ENCODE measurements at regions not wholly inside any gene's neighbourhood (a gene's known extent, or its start where the extent isn't known, plus 50 kb on each side); places are given as distances from the start of the nearest gene placed in this dataset.

DNA sequence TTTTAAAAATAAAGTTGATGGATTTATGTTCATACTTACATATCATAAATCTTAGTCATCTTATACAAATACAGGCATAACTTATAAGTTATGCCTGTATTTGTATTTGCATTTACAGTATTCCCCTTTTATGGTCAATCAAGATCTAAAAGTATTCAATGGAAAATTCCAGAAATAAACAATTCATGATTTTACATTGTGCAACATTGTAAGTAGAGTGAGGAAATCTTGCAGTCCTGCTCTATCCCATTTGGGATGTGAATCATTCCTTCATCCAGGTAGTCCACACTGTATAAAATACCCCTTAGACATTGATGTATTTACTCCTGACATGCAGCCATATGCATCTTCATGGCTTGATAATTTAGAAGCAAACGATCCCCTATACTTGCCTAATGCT is 795.3 kb downstream of the SLITRK1 start:
- TF ChIP-seq SP1 (IDR thresholded peaks at IDR 0.05) (no peak), EGR1 (IDR thresholded peaks at IDR 0.05; ENCODE audit: low read depth in 2 of 2) (no peak), RXRA (IDR thresholded peaks at IDR 0.05) (no peak), FOXA2 (IDR thresholded peaks at IDR 0.05) (no peak)
- TF ChIP-seq, protein P1, sequence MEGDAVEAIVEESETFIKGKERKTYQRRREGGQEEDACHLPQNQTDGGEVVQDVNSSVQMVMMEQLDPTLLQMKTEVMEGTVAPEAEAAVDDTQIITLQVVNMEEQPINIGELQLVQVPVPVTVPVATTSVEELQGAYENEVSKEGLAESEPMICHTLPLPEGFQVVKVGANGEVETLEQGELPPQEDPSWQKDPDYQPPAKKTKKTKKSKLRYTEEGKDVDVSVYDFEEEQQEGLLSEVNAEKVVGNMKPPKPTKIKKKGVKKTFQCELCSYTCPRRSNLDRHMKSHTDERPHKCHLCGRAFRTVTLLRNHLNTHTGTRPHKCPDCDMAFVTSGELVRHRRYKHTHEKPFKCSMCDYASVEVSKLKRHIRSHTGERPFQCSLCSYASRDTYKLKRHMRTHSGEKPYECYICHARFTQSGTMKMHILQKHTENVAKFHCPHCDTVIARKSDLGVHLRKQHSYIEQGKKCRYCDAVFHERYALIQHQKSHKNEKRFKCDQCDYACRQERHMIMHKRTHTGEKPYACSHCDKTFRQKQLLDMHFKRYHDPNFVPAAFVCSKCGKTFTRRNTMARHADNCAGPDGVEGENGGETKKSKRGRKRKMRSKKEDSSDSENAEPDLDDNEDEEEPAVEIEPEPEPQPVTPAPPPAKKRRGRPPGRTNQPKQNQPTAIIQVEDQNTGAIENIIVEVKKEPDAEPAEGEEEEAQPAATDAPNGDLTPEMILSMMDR (IDR thresholded peaks at IDR 0.05; ENCODE audit: low read depth, low read length, missing input control) = no peak
